ENCODE measurements at regions not wholly inside any gene's neighbourhood (a gene's known extent, or its start where the extent isn't known, plus 50 kb on each side); places are given as distances from the start of the nearest gene placed in this dataset.
A peak's percentile ranks its signal among the peaks of the same experiment; 100 is the strongest.

GRCh38 chr2:76667821-76668271, 854.3 kb downstream of the LRRTM4 start:
- Histone ChIP-seq H3K4me1 (no peaks in the 10 kb centered on the region), H3K27me3 (no peaks in the 10 kb centered on the region), H3K36me3 (no peaks in the 10 kb centered on the region), H3K9me3 (no peaks in the 10 kb centered on the region), H3K27ac (no peak overlapping the region), H3K4me3 (replicated peaks in 1 of 3) (no peak overlapping the region)
- DNase-seq, result no peak
- no peak for TF ChIP-seq CTCF (IDR thresholded peaks at IDR 0.05)
- TF ChIP-seq POLR2A (IDR thresholded peaks at IDR 0.05), result no peak
- intact Hi-C loops (cut with DNase I), result no loop called here
- WGBS, 2 donors, result 68 to 70% methylated on average over 8 of the region's 8 CpGs

- Histone ChIP-seq H3K4me1 (no peaks in the 10 kb centered on the region), H3K36me3 (no peaks in the 10 kb centered on the region), H3K27me3 (no peaks in the 10 kb centered on the region), H3K9me3 (no peaks in the 10 kb centered on the region), H3K27ac (no peak overlapping the region), H3K4me3 (replicated peaks in 1 of 3) (no peak overlapping the region)
- WGBS, 2 donors, result 6% methylated on average over 2 of the region's 2 CpGs
- intact Hi-C loops (cut with DNase I), result no loop called here
- no peak for TF ChIP-seq CTCF (IDR thresholded peaks at IDR 0.05)
- no peak for TF ChIP-seq POLR2A (IDR thresholded peaks at IDR 0.05)
- no peak for DNase-seq
Measured at GRCh38 chr2:76642129-76642528, 880.0 kb downstream of the LRRTM4 start.

- TF ChIP-seq CTCF (IDR thresholded peaks at IDR 0.05), result no peak
- TF ChIP-seq POLR2A (IDR thresholded peaks at IDR 0.05), result no peak
- no peaks in the 10 kb centered on the region for H3K27me3 ChIP-seq
- no peak for DNase-seq
- no peaks in the 10 kb centered on the region for H3K4me1 ChIP-seq
- intact Hi-C loops (cut with DNase I), result no loop called here
- WGBS, 2 donors, result 87 to 89% methylated on average over 3 of the region's 3 CpGs
- no peak overlapping the region for H3K27ac ChIP-seq
- no peak overlapping the region for H3K4me3 ChIP-seq (replicated peaks in 1 of 3)
- H3K9me3 ChIP-seq, result no peaks in the 10 kb centered on the region
- no peaks in the 10 kb centered on the region for H3K36me3 ChIP-seq
Measured at GRCh38 chr2:76641506-76641905, 880.7 kb downstream of the LRRTM4 start.

GRCh38 chr2:76640905-76641304, 881.3 kb downstream of the LRRTM4 start:
- Histone ChIP-seq H3K27ac (no peak overlapping the region), H3K36me3 (no peaks in the 10 kb centered on the region), H3K4me1 (no peaks in the 10 kb centered on the region), H3K9me3 (no peaks in the 10 kb centered on the region), H3K4me3 (replicated peaks in 1 of 3) (no peak overlapping the region), H3K27me3 (no peaks in the 10 kb centered on the region)
- 34 to 39% methylated on average over 1 of the region's 1 CpG for WGBS, 2 donors
- TF ChIP-seq CTCF (IDR thresholded peaks at IDR 0.05), result no peak
- intact Hi-C loops (cut with DNase I), result no loop called here
- DNase-seq, result peak; percentile 6 to 30

GRCh38 chr2:76639171-76639680, 883.0 kb downstream of the LRRTM4 start:
- Histone ChIP-seq H3K36me3 (no peaks in the 10 kb centered on the region), H3K4me1 (no peaks in the 10 kb centered on the region), H3K4me3 (replicated peaks in 1 of 3) (no peak overlapping the region), H3K9me3 (no peaks in the 10 kb centered on the region), H3K27me3 (no peaks in the 10 kb centered on the region), H3K27ac (no peak overlapping the region)
- intact Hi-C loops (cut with DNase I), result no loop called here
- WGBS, 2 donors, result 73 to 82% methylated on average over 5 of the region's 5 CpGs
- TF ChIP-seq POLR2A (IDR thresholded peaks at IDR 0.05), result no peak
- no peak for TF ChIP-seq CTCF (IDR thresholded peaks at IDR 0.05)
- DNase-seq, result no peak
